ENCODE measurements at regions not wholly inside any gene's neighbourhood (a gene's known extent, or its start where the extent isn't known, plus 50 kb on each side); places are given as distances from the start of the nearest gene placed in this dataset.

DNA sequence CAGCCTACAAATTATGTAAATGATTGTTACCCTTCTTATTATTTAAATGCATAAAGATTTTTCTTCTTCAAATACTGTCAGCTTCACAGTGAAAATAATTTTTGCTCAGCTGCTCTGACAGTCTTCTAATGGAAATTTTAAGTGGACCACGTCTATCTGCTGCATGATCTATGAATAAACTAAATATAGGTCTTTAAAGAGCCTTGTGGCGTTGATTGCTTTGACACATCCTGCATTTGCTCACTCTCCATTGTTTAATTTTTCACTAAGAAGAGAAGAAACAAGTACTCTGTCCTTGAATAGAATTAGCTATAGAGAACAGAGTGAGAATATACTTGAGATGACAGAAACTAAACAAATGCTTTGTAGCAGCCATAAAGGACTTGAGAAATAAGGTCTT lies 826.1 kb downstream of the MRPL39 start:
- Histone ChIP-seq H3K4me3 (no peak overlapping the region), H3K4me1 (ENCODE audit: insufficient read depth) (no peaks in the 10 kb centered on the region), H3K79me2 (replicated peaks; ENCODE audit: insufficient read depth) (no peaks in the 10 kb centered on the region), H3K4me2 (no peak overlapping the region), H3K27ac (ENCODE audit: low read depth) (no peak overlapping the region), H3K9me2 (ENCODE audit: insufficient read depth) (no peaks in the 10 kb centered on the region), H3K27me3 (ENCODE audit: insufficient read depth) (no peaks in the 10 kb centered on the region), H2AFZ (no peak overlapping the region), H3F3A (replicated peaks; ENCODE audit: low read depth) (no peaks in the 10 kb centered on the region), H4K20me1 (replicated peaks; ENCODE audit: insufficient read depth) (no peaks in the 10 kb centered on the region), H3K36me3 (ENCODE audit: insufficient read depth) (no peaks in the 10 kb centered on the region)
- H3K36me3 Mint-ChIP-seq (ENCODE audit: low read depth): peaks cover 2% of the 10 kb centered on the region; the same call in 1 of the 3 replicates
- H3K27me3 Mint-ChIP-seq (ENCODE audit: insufficient read depth, low read depth, poor library complexity): no peaks in the 10 kb centered on the region
- H3K4me1 Mint-ChIP-seq: no peaks in the 10 kb centered on the region
- no peak for TF ChIP-seq ZNF114 (CRISPR knock-in tag; IDR thresholded peaks at IDR 0.05)
- no peak for TF ChIP-seq EZH2 (IDR thresholded peaks at IDR 0.05; ENCODE audit: low read depth, unreplicated experiment)
- no peak for TF ChIP-seq EZH2phosphoT487 (IDR thresholded peaks at IDR 0.05; ENCODE audit: unreplicated experiment)
- TF ChIP-seq STAT1 (IDR thresholded peaks at IDR 0.05; ENCODE audit: unreplicated experiment): no peak
- TF ChIP-seq, protein P1, sequence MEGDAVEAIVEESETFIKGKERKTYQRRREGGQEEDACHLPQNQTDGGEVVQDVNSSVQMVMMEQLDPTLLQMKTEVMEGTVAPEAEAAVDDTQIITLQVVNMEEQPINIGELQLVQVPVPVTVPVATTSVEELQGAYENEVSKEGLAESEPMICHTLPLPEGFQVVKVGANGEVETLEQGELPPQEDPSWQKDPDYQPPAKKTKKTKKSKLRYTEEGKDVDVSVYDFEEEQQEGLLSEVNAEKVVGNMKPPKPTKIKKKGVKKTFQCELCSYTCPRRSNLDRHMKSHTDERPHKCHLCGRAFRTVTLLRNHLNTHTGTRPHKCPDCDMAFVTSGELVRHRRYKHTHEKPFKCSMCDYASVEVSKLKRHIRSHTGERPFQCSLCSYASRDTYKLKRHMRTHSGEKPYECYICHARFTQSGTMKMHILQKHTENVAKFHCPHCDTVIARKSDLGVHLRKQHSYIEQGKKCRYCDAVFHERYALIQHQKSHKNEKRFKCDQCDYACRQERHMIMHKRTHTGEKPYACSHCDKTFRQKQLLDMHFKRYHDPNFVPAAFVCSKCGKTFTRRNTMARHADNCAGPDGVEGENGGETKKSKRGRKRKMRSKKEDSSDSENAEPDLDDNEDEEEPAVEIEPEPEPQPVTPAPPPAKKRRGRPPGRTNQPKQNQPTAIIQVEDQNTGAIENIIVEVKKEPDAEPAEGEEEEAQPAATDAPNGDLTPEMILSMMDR (conservative IDR thresholded peaks at IDR 0.05; ENCODE audit: low read depth in 2 of 2): no peak
- H3K4me3 Mint-ChIP-seq: no peak overlapping the region
- no peak overlapping the region for H3K27ac Mint-ChIP-seq
- peaks cover 46% of the 10 kb centered on the region for H3K9me3 Mint-ChIP-seq
- ATAC-seq (no peak), DNase-seq (ENCODE audit: low spot score) (no peak)

DNA sequence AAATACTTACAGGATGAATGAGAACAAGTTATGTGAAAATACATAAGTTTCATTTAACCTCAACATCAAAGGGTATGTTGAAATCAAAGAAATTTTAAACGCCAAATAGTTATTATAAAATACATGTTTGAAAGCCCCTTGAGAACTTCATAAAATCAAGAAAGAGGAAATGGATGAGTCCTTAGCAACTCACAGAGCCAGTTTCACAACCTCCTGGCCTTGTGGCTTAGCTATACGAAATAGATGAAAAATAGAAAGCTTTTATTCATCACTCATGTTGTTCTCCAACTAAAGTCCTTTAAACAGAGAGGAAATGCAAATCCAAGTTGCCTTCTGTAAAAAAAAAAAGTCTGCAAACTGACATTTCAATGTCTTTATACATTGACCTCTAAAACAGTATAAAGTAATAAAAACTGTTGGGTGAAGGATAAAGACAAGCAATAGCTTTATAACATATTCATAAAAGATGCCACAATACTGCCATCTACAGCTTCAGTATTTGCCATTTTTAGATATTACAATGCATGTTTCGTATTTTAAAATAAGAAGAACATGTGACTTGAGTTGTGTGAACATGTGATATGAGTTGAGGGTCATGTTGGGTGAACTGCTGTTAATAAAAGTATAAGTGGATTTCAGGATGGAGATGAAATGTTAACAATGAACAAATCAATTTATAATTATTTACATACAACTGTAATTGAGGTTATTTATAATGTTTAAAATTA lies 847.8 kb downstream of the MRPL39 start:
- DNase-seq (ENCODE audit: low spot score) (no peak), ATAC-seq (no peak)
- no peaks in the 10 kb centered on the region for H3K36me3 ChIP-seq (ENCODE audit: insufficient read depth)
- H2AFZ ChIP-seq: no peak overlapping the region
- H3K4me1 ChIP-seq (ENCODE audit: insufficient read depth): no peaks in the 10 kb centered on the region
- no peaks in the 10 kb centered on the region for H3K27me3 ChIP-seq (ENCODE audit: insufficient read depth)
- Mint-ChIP-seq H3K36me3 (ENCODE audit: low read depth) (peaks cover 5% of the 10 kb centered on the region; the same call in 1 of the 3 replicates), H3K4me1 (no peaks in the 10 kb centered on the region), H3K4me3 (no peak overlapping the region), H3K27ac (no peak overlapping the region), H3K27me3 (ENCODE audit: insufficient read depth, low read depth, poor library complexity) (no peaks in the 10 kb centered on the region), H3K9me3 (peaks cover 63% of the 10 kb centered on the region)
- no peak overlapping the region for H3K4me2 ChIP-seq
- H3K27ac ChIP-seq (ENCODE audit: low read depth): no peak overlapping the region
- no peaks in the 10 kb centered on the region for H3F3A ChIP-seq (replicated peaks; ENCODE audit: low read depth)
- H4K20me1 ChIP-seq (replicated peaks; ENCODE audit: insufficient read depth): no peaks in the 10 kb centered on the region
- no peaks in the 10 kb centered on the region for H3K79me2 ChIP-seq (replicated peaks; ENCODE audit: insufficient read depth)
- no peak overlapping the region for H3K4me3 ChIP-seq
- H3K9me2 ChIP-seq (ENCODE audit: insufficient read depth): no peaks in the 10 kb centered on the region
- TF ChIP-seq NANOG (IDR thresholded peaks at IDR 0.05; ENCODE audit: borderline replicate concordance) (no peak), EZH2 (IDR thresholded peaks at IDR 0.05; ENCODE audit: low read depth, unreplicated experiment) (no peak), JUNB (IDR thresholded peaks at IDR 0.05; ENCODE audit: unreplicated experiment) (no peak), ZNF114 (CRISPR knock-in tag; IDR thresholded peaks at IDR 0.05) (no peak), STAT1 (IDR thresholded peaks at IDR 0.05; ENCODE audit: unreplicated experiment) (no peak), ZNF331 (CRISPR knock-in tag; IDR thresholded peaks at IDR 0.05; ENCODE audit: low read depth) (no peak)
- TF ChIP-seq, protein P1 (conservative IDR thresholded peaks at IDR 0.05; ENCODE audit: low read depth in 2 of 2): no peak
- TF ChIP-seq, protein P2, sequence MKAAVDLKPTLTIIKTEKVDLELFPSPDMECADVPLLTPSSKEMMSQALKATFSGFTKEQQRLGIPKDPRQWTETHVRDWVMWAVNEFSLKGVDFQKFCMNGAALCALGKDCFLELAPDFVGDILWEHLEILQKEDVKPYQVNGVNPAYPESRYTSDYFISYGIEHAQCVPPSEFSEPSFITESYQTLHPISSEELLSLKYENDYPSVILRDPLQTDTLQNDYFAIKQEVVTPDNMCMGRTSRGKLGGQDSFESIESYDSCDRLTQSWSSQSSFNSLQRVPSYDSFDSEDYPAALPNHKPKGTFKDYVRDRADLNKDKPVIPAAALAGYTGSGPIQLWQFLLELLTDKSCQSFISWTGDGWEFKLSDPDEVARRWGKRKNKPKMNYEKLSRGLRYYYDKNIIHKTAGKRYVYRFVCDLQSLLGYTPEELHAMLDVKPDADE (IDR thresholded peaks at IDR 0.05): no peak

Data from GM23338 (cell line).